Fibroblast of lung (primary cell): ENCODE measurements at regions not wholly inside any gene's neighbourhood (a gene's known extent, or its start where the extent isn't known, plus 50 kb on each side); places are given as distances from the start of the nearest gene placed in this dataset.

Experiments
- CTCF ChIP-seq, 2 donors: IDR thresholded peaks in 1 of 2; conservative IDR thresholded peaks in 1 of 2; 1 replicate in 1 of 2; 2 replicates in 1 of 2; pipeline ENCODE4 v1.5.1; 2011 to 2012; ENCODE audit warnings: low read length in 2 of 2, control low read depth in 1 of 2, inconsistent platforms in 1 of 2, low read depth in 1 of 2, mild to moderate bottlenecking in 1 of 2
- EZH2 ChIP-seq: IDR thresholded peaks from 2 replicates; pipeline ENCODE4 v1.5.1; 2012; ENCODE audit warnings: low read length, control low read depth, mild to moderate bottlenecking; ENCODE audit errors: missing control alignments

GRCh38 chr19:28330831-28331230, 882.1 kb downstream of the UQCRFS1 start:
- no peak for TF ChIP-seq EZH2
- no peak for TF ChIP-seq CTCF (conservative IDR thresholded peaks at IDR 0.05 in 1 of 2, IDR thresholded peaks at IDR 0.05 in 1 of 2; ENCODE audit: low read depth in 1 of 2, low read length in 2 of 2)
